ENCODE measurements at regions not wholly inside any gene's neighbourhood (a gene's known extent, or its start where the extent isn't known, plus 50 kb on each side); places are given as distances from the start of the nearest gene placed in this dataset.

DNA sequence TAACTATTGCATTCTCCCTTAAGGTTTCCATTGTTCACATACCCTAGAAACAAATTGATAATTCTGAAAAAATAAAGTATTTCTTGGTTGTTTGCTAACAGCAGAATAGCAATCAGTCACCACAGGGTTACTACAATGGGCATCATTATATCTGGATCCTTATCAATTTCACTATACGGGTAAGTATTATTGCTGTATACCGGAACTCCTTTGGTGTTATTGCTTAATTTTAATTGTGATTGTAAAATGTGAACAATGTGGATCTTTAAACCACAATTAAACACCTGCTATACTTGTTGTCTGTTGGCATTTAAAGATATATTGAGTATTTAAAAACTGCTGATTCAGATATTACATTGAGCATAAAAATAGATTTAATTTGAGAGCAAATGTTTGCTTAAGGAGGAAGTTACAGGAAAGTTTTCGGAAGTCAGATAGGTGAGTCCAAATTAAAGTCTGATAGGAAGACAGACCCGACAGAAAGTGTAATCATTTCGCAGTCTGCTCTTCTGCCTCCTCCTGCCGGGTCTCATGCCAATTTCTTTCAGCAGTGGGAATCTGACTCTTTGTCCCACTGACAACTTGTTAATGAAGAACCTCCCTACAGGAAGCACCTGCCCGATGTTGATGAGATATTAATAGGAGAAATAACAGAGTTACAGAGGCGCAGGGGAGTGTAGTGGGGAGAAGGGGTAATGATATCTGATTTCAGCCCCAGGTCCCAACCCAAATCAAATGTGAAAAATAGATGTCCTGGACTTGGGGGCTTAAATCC, 169.7 kb upstream of the TBC1D5 start:
- H3K4me3 ChIP-seq (ENCODE audit: insufficient read length, low read depth), result no peak overlapping the region
- no peak for DNase-seq (ENCODE audit: low read depth, low spot score)
- no peak for TF ChIP-seq ZNF274 (IDR thresholded peaks at IDR 0.05; ENCODE audit: low read depth, low read length)
- TF ChIP-seq SUZ12 (IDR thresholded peaks at IDR 0.05; ENCODE audit: extremely low read depth, insufficient read depth, insufficient read length), result no peak
- no peak for TF ChIP-seq YY1 (IDR thresholded peaks at IDR 0.05; ENCODE audit: insufficient read depth, insufficient read length)
- H3K36me3 ChIP-seq (ENCODE audit: insufficient read depth, insufficient read length, low read length), result no peaks in the 10 kb centered on the region
- no peak overlapping the region for H3K9ac ChIP-seq (ENCODE audit: insufficient read length, low read depth)
- no peaks in the 10 kb centered on the region for H3K4me1 ChIP-seq (ENCODE audit: insufficient read depth, insufficient read length)
- no peaks in the 10 kb centered on the region for H3K9me3 ChIP-seq (ENCODE audit: insufficient read depth, low read length)
- H3K27me3 ChIP-seq (ENCODE audit: insufficient read depth, insufficient read length), result no peaks in the 10 kb centered on the region

DNA sequence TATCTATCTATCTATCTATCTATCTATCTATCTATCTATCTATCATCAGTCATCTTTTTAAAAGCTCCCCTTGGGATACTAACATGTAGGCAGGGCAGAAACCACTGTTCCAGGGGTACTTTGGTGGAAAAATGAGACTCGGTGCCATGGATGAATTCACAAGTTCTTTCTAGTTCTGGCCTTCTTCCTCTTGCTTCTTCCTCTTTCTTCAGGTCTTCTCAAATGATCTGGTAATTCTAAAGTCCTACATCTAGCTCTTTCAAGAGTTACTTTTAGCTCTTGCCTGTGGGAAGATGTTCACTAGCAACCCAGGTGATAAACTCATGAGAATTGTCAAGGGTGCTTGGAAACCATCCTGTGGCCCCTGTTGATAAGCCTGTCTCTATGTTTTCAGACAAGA, 168.5 kb upstream of the TBC1D5 start:
- no peaks in the 10 kb centered on the region for H3K27me3 ChIP-seq (ENCODE audit: insufficient read depth, insufficient read length)
- no peaks in the 10 kb centered on the region for H3K36me3 ChIP-seq (ENCODE audit: insufficient read depth, insufficient read length, low read length)
- H3K4me1 ChIP-seq (ENCODE audit: insufficient read depth, insufficient read length), result no peaks in the 10 kb centered on the region
- H3K4me3 ChIP-seq (ENCODE audit: insufficient read length, low read depth), result no peak overlapping the region
- DNase-seq (ENCODE audit: low read depth, low spot score), result no peak
- TF ChIP-seq YY1 (IDR thresholded peaks at IDR 0.05; ENCODE audit: insufficient read depth, insufficient read length), result no peak
- TF ChIP-seq SUZ12 (IDR thresholded peaks at IDR 0.05; ENCODE audit: extremely low read depth, insufficient read depth, insufficient read length), result no peak
- TF ChIP-seq ZNF274 (IDR thresholded peaks at IDR 0.05; ENCODE audit: low read depth, low read length), result no peak
- H3K9ac ChIP-seq (ENCODE audit: insufficient read length, low read depth), result no peak overlapping the region
- no peaks in the 10 kb centered on the region for H3K9me3 ChIP-seq (ENCODE audit: insufficient read depth, low read length)

DNA sequence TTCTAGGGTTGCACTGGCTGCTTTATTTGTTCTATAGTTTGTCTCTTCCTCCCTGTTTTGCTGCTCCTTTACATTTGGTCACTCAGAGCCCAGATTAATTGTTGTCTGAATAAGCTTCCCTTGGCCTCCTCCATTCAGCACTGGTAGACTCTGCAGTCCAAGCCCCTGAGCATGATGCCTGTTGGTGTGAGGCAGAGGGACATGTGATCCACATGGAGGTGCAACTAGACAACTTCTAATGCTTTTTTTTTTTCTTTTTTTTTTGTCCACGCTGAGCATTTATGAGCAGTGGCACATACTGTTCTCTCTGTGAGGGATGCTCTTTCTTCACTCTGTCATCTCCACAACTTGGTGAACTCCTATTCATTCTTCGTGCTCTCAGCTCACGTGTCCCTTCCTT, 167.3 kb upstream of the TBC1D5 start:
- H3K4me3 ChIP-seq (ENCODE audit: insufficient read length, low read depth), result no peak overlapping the region
- H3K9ac ChIP-seq (ENCODE audit: insufficient read length, low read depth), result no peak overlapping the region
- TF ChIP-seq YY1 (IDR thresholded peaks at IDR 0.05; ENCODE audit: insufficient read depth, insufficient read length) (no peak), ZNF274 (IDR thresholded peaks at IDR 0.05; ENCODE audit: low read depth, low read length) (no peak), SUZ12 (IDR thresholded peaks at IDR 0.05; ENCODE audit: extremely low read depth, insufficient read depth, insufficient read length) (no peak)
- no peaks in the 10 kb centered on the region for H3K27me3 ChIP-seq (ENCODE audit: insufficient read depth, insufficient read length)
- H3K36me3 ChIP-seq (ENCODE audit: insufficient read depth, insufficient read length, low read length), result no peaks in the 10 kb centered on the region
- no peaks in the 10 kb centered on the region for H3K4me1 ChIP-seq (ENCODE audit: insufficient read depth, insufficient read length)
- H3K9me3 ChIP-seq (ENCODE audit: insufficient read depth, low read length), result no peaks in the 10 kb centered on the region
- no peak for DNase-seq (ENCODE audit: low read depth, low spot score)

GRCh38 chr3:17908399-17909191, 166.2 kb upstream of the TBC1D5 start:
- H3K27me3 ChIP-seq (ENCODE audit: insufficient read depth, insufficient read length), result no peaks in the 10 kb centered on the region
- no peaks in the 10 kb centered on the region for H3K4me1 ChIP-seq (ENCODE audit: insufficient read depth, insufficient read length)
- H3K9me3 ChIP-seq (ENCODE audit: insufficient read depth, low read length), result no peaks in the 10 kb centered on the region
- H3K36me3 ChIP-seq (ENCODE audit: insufficient read depth, insufficient read length, low read length), result no peaks in the 10 kb centered on the region
- DNase-seq (ENCODE audit: low read depth, low spot score), result peak; percentile 35
- no peak overlapping the region for H3K4me3 ChIP-seq (ENCODE audit: insufficient read length, low read depth)
- TF ChIP-seq SUZ12 (IDR thresholded peaks at IDR 0.05; ENCODE audit: extremely low read depth, insufficient read depth, insufficient read length) (no peak), ZNF274 (IDR thresholded peaks at IDR 0.05; ENCODE audit: low read depth, low read length) (no peak)
- no peak overlapping the region for H3K9ac ChIP-seq (ENCODE audit: insufficient read length, low read depth)

DNA sequence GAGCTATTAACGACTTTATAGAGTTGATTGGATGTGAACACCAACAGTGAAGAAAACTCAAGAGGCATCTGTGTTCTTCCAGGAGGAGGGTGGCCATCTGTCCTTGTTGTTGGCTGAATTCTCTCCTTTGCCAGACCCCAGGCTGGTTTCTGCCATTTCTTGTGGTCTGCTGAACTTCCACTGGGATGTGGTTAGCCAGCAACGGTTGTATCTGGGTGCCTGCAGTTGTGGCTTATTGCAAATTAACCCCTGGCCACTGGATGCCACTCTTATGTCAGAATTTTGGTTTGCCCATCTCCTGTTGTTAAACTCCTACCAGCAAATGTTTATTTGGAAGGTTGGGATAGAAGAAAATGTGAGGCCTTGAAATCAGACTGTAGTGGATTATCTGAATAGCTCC, 163.6 kb upstream of the TBC1D5 start:
- H3K27me3 ChIP-seq (ENCODE audit: insufficient read depth, insufficient read length), result no peaks in the 10 kb centered on the region
- TF ChIP-seq ZNF274 (IDR thresholded peaks at IDR 0.05; ENCODE audit: low read depth, low read length) (no peak), SUZ12 (IDR thresholded peaks at IDR 0.05; ENCODE audit: extremely low read depth, insufficient read depth, insufficient read length) (no peak), YY1 (IDR thresholded peaks at IDR 0.05; ENCODE audit: insufficient read depth, insufficient read length) (no peak)
- no peak for DNase-seq (ENCODE audit: low read depth, low spot score)
- peaks cover 5% of the 10 kb centered on the region; the same call in 1 of the 2 replicates for H3K9me3 ChIP-seq (ENCODE audit: insufficient read depth, low read length)
- no peak overlapping the region for H3K9ac ChIP-seq (ENCODE audit: insufficient read length, low read depth)
- no peak overlapping the region for H3K4me3 ChIP-seq (ENCODE audit: insufficient read length, low read depth)
- H3K36me3 ChIP-seq (ENCODE audit: insufficient read depth, insufficient read length, low read length), result no peaks in the 10 kb centered on the region
- H3K4me1 ChIP-seq (ENCODE audit: insufficient read depth, insufficient read length), result no peaks in the 10 kb centered on the region

- peaks cover 23% of the 10 kb centered on the region for H3K9me3 ChIP-seq (ENCODE audit: insufficient read depth, low read length)
- TF ChIP-seq YY1 (IDR thresholded peaks at IDR 0.05; ENCODE audit: insufficient read depth, insufficient read length), result no peak
- no peak for TF ChIP-seq SUZ12 (IDR thresholded peaks at IDR 0.05; ENCODE audit: extremely low read depth, insufficient read depth, insufficient read length)
- TF ChIP-seq ZNF274 (IDR thresholded peaks at IDR 0.05; ENCODE audit: low read depth, low read length), result no peak
- H3K4me1 ChIP-seq (ENCODE audit: insufficient read depth, insufficient read length), result no peaks in the 10 kb centered on the region
- no peaks in the 10 kb centered on the region for H3K27me3 ChIP-seq (ENCODE audit: insufficient read depth, insufficient read length)
- H3K36me3 ChIP-seq (ENCODE audit: insufficient read depth, insufficient read length, low read length), result no peaks in the 10 kb centered on the region
- no peak overlapping the region for H3K9ac ChIP-seq (ENCODE audit: insufficient read length, low read depth)
- DNase-seq (ENCODE audit: low read depth, low spot score), result no peak
- H3K4me3 ChIP-seq (ENCODE audit: insufficient read length, low read depth), result no peak overlapping the region
These were observed 159.5 kb upstream of the TBC1D5 start for GRCh38 chr3:17901893-17902292.

DNA sequence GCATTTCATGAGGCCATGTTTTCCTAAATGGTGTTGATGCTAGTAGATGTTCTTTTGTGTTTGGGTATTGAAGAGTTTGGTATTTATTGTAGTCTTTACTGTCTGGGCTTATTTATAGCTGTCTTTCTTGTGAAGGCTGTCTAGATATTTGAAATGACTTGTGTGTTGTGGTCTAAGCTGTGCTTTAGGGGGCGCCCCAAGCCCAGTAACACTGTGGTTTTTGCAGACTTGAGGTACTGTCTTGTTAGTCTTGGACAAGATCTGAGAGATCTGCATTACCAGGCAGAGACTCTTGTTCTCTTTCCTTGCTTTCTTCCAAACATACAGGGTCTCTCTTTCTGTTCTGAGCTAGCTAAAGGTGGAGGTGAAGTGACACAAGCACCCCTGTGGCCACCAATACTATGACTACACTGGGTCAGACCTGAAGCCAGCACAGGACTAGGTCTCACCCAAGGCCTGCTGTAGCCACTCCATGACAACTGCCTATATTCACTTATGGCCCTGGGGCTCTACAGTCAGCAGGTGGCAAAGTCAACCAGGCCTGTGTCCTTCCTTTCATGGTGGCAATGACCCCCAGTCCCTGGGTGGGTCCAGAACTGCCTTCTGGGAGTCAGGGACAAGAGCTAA, 152.1 kb upstream of the TBC1D5 start:
- no peak for TF ChIP-seq YY1 (IDR thresholded peaks at IDR 0.05; ENCODE audit: insufficient read depth, insufficient read length)
- no peak for TF ChIP-seq ZNF274 (IDR thresholded peaks at IDR 0.05; ENCODE audit: low read depth, low read length)
- TF ChIP-seq SUZ12 (IDR thresholded peaks at IDR 0.05; ENCODE audit: extremely low read depth, insufficient read depth, insufficient read length), result no peak
- Histone ChIP-seq H3K4me1 (ENCODE audit: insufficient read depth, insufficient read length) (peaks cover 3% of the 10 kb centered on the region), H3K9me3 (ENCODE audit: insufficient read depth, low read length) (peaks cover 4% of the 10 kb centered on the region; the same call in 1 of the 2 replicates), H3K36me3 (ENCODE audit: insufficient read depth, insufficient read length, low read length) (no peaks in the 10 kb centered on the region), H3K9ac (ENCODE audit: insufficient read length, low read depth) (no peak overlapping the region), H3K27me3 (ENCODE audit: insufficient read depth, insufficient read length) (no peaks in the 10 kb centered on the region), H3K4me3 (ENCODE audit: insufficient read length, low read depth) (no peak overlapping the region)
- peak; percentile 62 for DNase-seq (ENCODE audit: low read depth, low spot score)
